CD4-positive, alpha-beta memory T cell (primary cell): ENCODE measurements at regions not wholly inside any gene's neighbourhood (a gene's known extent, or its start where the extent isn't known, plus 50 kb on each side); places are given as distances from the start of the nearest gene placed in this dataset.
A peak's percentile ranks its signal among the peaks of the same experiment; 100 is the strongest.

ENCODE experiments used
- CTCF ChIA-PET: fragments of 350-600 bp; sonication (Branson Sonifier 250); formaldehyde crosslinking; loops from one replicate; lab custom pipeline; 2021; ENCODE audit warnings: inconsistent platforms; ENCODE audit not compliant: partially characterized antibody; lab: Charles Lee
- POLR2A ChIA-PET: fragments of 350-600 bp; sonication (Branson Sonifier 250); formaldehyde crosslinking; loops from one replicate; lab custom pipeline; 2021; ENCODE audit not compliant: partially characterized antibody; lab: Charles Lee
- DNase-seq, 5 donors: peaks; one replicate each; pipeline versions ENCODE4 v3.0.0 to v3.0.0-alpha.2; 2020 to 2022; ENCODE audit warnings: mixed read lengths in 1 of 5
- H3K27ac ChIP-seq: one replicate; pipeline ENCODE4 v1.7.0; 2013; ENCODE audit warnings: low read depth, low read length
- H3K27me3 ChIP-seq: 2 replicates; pipeline ENCODE4 v1.7.0; 2013; ENCODE audit warnings: mild to moderate bottlenecking, low read length, moderate library complexity; ENCODE audit not compliant: insufficient read depth
- H3K36me3 ChIP-seq: 2 replicates; pipeline ENCODE4 v1.7.0; 2013; ENCODE audit warnings: mild to moderate bottlenecking, low read length, moderate library complexity; ENCODE audit not compliant: insufficient read depth
- H3K4me1 ChIP-seq: 2 replicates; pipeline ENCODE4 v1.7.0; 2013; ENCODE audit warnings: mild to moderate bottlenecking, low read length, moderate library complexity; ENCODE audit not compliant: insufficient read depth
- H3K4me3 ChIP-seq, 2 donors: one replicate each; pipeline ENCODE4 v1.7.0; 2013; ENCODE audit warnings: low read length in 2 of 2, mild to moderate bottlenecking in 1 of 2
- H3K9me3 ChIP-seq, 2 donors: one replicate each; pipeline ENCODE4 v1.7.0; 2013; ENCODE audit warnings: low read length in 2 of 2, control low read depth in 1 of 2; ENCODE audit not compliant: control insufficient read depth in 1 of 2
- H3K27ac Mint-ChIP-seq, 7 donors: one replicate each; pipeline ENCODE4 v1.8.0; 2020 to 2021; ENCODE audit warnings: mixed read lengths in 7 of 7, mild to moderate bottlenecking in 6 of 7, inconsistent platforms in 3 of 7, moderate library complexity in 3 of 7
- H3K27me3 Mint-ChIP-seq, 2 donors: one replicate each; pipeline ENCODE4 v1.8.0; 2020 to 2021; ENCODE audit warnings: mixed read lengths in 2 of 2
- H3K36me3 Mint-ChIP-seq, 2 donors: one replicate each; pipeline ENCODE4 v1.8.0; 2020 to 2021; ENCODE audit warnings: mixed read lengths in 2 of 2, inconsistent platforms in 1 of 2, mild to moderate bottlenecking in 1 of 2
- H3K4me1 Mint-ChIP-seq, 4 donors: one replicate each; pipeline ENCODE4 v1.8.0; 2020 to 2021; ENCODE audit warnings: mixed read lengths in 4 of 4, mild to moderate bottlenecking in 1 of 4
- H3K4me3 Mint-ChIP-seq, 8 donors: one replicate each; pipeline ENCODE4 v1.8.0; 2020 to 2021; ENCODE audit warnings: mixed read lengths in 8 of 8, mild to moderate bottlenecking in 7 of 8, moderate library complexity in 6 of 8, inconsistent platforms in 3 of 8
- H3K9me3 Mint-ChIP-seq, 8 donors: one replicate each; pipeline ENCODE4 v1.8.0; 2020 to 2021; ENCODE audit warnings: mixed read lengths in 8 of 8, mild to moderate bottlenecking in 5 of 8, inconsistent platforms in 3 of 8, moderate library complexity in 1 of 8
- intact Hi-C: fragments of 100-400 bp; cut with micrococcal nuclease; formaldehyde crosslinking; loops from one replicate; pipeline ENCODE4 v1.15.1; 2023

DNA sequence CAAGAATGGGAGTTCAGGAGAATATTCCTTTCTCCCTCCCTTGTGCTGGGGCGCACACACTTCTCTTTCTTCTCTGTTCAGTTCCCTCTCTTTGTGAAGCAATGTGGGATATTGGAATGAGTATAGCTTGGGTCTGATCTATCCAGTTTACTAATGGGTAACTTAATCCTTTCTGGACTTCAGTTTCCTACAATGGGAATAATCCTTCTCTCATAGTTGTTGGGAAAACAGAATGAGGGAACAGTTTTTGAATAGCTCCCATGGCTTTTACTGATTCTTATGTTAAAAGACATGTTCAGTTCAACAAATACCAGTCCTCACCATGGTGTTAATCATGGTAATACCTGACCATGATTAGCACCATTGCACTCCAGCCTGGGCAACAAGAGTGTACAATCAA is 93.1 kb downstream of the ARL4C start:
- CTCF ChIA-PET = interaction anchor here (0.9 to 2.5 kb wide), 4 partner anchors 8 to 268 kb away, joined by 3 to 13 read pairs (median 6); no protein-coding TSS in a partner anchor
- Histone ChIP-seq H3K9me3 (no peaks in the 10 kb centered on the region), H3K36me3 (no peaks in the 10 kb centered on the region), H3K27ac (no peak overlapping the region), H3K4me1 (peaks cover 8% of the 10 kb centered on the region), H3K27me3 (no peaks in the 10 kb centered on the region), H3K4me3 (no peak overlapping the region)
- no peak for DNase-seq
- Mint-ChIP-seq H3K9me3 (no peaks in the 10 kb centered on the region), H3K4me3 (no peak overlapping the region), H3K27me3 (no peaks in the 10 kb centered on the region), H3K27ac (no peak overlapping the region), H3K36me3 (no peaks in the 10 kb centered on the region), H3K4me1 (peaks cover 12 to 28% (median 16%) of the 10 kb centered on the region in 4 donors)
- intact Hi-C loops = no loop called here
- POLR2A ChIA-PET = no interaction called here

DNA sequence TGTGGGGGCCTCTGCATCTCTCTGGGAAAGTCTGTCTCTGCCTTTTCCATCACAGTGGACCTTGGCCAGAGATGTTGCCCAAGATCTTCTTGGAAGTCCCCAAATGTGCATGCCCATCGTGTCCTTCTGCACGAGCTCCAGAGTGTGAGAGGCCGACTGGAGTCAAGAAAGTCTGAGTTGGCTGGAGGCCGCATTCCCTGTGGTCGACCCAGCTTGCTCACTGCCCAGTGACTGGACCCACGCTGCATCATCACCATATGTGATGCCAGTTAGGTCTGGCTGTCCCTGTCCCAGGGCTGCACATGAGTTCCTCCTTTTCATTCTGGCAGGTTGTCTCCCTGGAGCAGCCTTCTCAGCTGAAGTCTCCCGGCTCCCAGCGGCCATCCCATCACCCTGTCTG is 93.8 kb downstream of the ARL4C start:
- no peak overlapping the region for H3K4me3 ChIP-seq
- ChIA-PET CTCF (interaction anchor here (1.4 to 2.0 kb wide), 2 partner anchors 9 to 268 kb away, joined by 4 to 13 read pairs; no protein-coding TSS in a partner anchor), POLR2A (interaction anchor here (0.5 to 1.1 kb wide), 3 partner anchors 9 to 110 kb away, joined by 3 read pairs; no protein-coding TSS in a partner anchor)
- H3K27ac ChIP-seq = no peak overlapping the region
- peak overlapping the region in 3 of 7 donors; percentile 48 to 68 (median 62) for H3K27ac Mint-ChIP-seq
- intact Hi-C loops = no loop called here
- H3K36me3 ChIP-seq = no peaks in the 10 kb centered on the region
- H3K27me3 ChIP-seq = no peaks in the 10 kb centered on the region
- H3K27me3 Mint-ChIP-seq = no peaks in the 10 kb centered on the region
- no peak overlapping the region for H3K4me3 Mint-ChIP-seq
- peaks cover 8% of the 10 kb centered on the region for H3K4me1 ChIP-seq
- no peaks in the 10 kb centered on the region for H3K9me3 ChIP-seq
- H3K9me3 Mint-ChIP-seq = no peaks in the 10 kb centered on the region
- H3K4me1 Mint-ChIP-seq = peaks cover 12 to 32% (median 17%) of the 10 kb centered on the region in 4 donors
- DNase-seq = no peak
- H3K36me3 Mint-ChIP-seq = no peaks in the 10 kb centered on the region

DNA sequence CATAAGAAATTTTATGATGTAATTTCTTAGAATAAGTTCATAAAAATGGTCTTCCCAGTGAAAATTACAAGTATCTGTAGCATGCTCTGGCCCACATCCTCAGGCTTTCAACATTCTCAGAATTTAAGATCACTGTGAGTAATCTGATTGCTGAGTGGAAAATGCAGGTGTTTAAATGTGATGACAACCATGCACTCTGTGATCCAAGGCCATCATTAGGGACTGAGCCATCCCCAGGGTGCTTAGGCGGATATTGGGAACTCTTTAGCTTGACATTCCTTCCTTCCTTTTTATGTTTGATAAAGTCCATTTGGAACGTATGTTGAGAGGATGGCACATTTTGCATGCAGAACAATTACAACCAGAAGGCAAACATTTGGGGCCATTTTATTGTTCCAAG is 95.5 kb downstream of the ARL4C start:
- ChIA-PET CTCF (no interaction called here), POLR2A (interaction anchor here (1.0 kb wide), 1 partner anchor 11 kb away, joined by 3 read pairs; no protein-coding TSS in a partner anchor)
- Mint-ChIP-seq H3K27ac (peak overlapping the region in 2 of 7 donors; percentile 37 to 61), H3K4me1 (peaks cover 10 to 44% (median 19%) of the 10 kb centered on the region in 4 donors), H3K36me3 (no peaks in the 10 kb centered on the region), H3K27me3 (no peaks in the 10 kb centered on the region), H3K9me3 (no peaks in the 10 kb centered on the region), H3K4me3 (no peak overlapping the region)
- H3K4me3 ChIP-seq = no peak overlapping the region
- H3K9me3 ChIP-seq = no peaks in the 10 kb centered on the region
- no peaks in the 10 kb centered on the region for H3K36me3 ChIP-seq
- H3K27me3 ChIP-seq = no peaks in the 10 kb centered on the region
- no peak overlapping the region for H3K27ac ChIP-seq
- peaks cover 11% of the 10 kb centered on the region for H3K4me1 ChIP-seq
- DNase-seq = no peak
- intact Hi-C loops = no loop called here

DNA sequence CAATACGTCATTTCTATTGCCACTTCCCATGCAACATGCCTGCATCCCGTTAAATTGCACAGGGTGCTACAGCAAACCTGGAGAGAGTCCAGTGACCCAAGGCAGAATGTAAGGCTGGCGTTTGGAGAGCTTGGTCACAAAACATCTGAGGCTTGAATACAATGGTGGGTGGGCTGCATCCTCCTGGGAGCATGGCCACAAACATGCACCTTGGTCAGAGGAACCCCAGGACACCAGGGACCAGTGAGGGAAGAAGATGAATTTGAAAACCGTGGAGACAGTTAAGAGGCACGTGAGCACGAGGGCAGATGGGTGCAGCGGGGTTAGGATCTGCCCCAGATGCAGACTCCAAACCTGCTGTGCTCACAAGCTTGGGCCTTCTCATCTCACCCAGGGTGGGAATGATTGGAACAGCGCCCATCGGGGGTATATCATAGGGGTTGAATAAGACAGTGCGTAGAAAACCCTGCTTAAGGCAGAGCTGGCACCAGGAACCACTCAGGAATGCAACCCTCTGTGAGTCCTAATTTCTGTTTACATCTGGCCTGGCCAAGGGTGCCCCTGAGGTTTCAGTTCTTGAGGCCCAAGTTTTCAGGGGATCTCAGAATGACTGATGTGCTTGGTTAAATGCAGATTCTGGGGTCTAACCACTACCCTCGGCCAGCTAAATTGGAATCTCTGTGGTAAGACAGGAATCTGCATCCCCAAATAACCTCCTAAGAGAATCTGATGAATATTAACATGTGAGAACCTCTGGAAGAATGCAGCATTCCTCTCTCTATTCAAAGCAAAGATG is 97.2 kb downstream of the ARL4C start:
- Mint-ChIP-seq H3K36me3 (no peaks in the 10 kb centered on the region), H3K27ac (peak overlapping the region in 2 of 7 donors; percentile 1 to 37), H3K4me1 (peaks cover 14 to 50% (median 25%) of the 10 kb centered on the region in 4 donors), H3K27me3 (no peaks in the 10 kb centered on the region), H3K4me3 (no peak overlapping the region), H3K9me3 (no peaks in the 10 kb centered on the region)
- DNase-seq = no peak
- no peak overlapping the region for H3K4me3 ChIP-seq
- H3K4me1 ChIP-seq = peaks cover 29% of the 10 kb centered on the region
- H3K27me3 ChIP-seq = no peaks in the 10 kb centered on the region
- intact Hi-C loops = no loop called here
- POLR2A ChIA-PET = interaction anchor here (1.2 kb wide), 1 partner anchor 11 kb away, joined by 3 read pairs; no protein-coding TSS in a partner anchor
- no peaks in the 10 kb centered on the region for H3K36me3 ChIP-seq
- H3K9me3 ChIP-seq = no peaks in the 10 kb centered on the region
- CTCF ChIA-PET = no interaction called here
- H3K27ac ChIP-seq = no peak overlapping the region

DNA sequence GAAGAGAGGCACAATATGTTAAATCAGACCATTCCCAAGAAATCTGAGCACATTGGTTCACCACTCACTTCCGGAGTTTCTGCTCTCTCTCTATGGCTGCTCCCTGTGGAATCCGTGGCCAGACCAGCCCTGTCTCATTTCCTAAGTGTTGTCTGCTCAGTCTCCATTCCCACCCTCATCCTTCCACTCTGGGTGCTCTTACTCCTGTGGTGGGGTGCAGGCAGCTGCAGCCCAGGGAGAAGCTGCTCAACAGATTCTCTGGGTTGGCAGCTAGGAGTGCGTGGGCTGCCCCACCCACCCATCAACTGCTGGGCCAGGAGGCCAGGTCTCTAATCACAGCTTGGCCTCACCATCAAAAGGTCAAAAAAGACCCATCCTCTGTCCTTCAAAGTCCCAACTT is 98.3 kb downstream of the ARL4C start:
- H3K9me3 Mint-ChIP-seq = no peaks in the 10 kb centered on the region
- Histone ChIP-seq H3K4me1 (peaks cover 40% of the 10 kb centered on the region), H3K27me3 (no peaks in the 10 kb centered on the region), H3K4me3 (no peak overlapping the region), H3K36me3 (no peaks in the 10 kb centered on the region), H3K9me3 (no peaks in the 10 kb centered on the region), H3K27ac (no peak overlapping the region)
- intact Hi-C loops = no loop called here
- DNase-seq = no peak
- ChIA-PET POLR2A (interaction anchor here (1.0 to 1.6 kb wide), 5 partner anchors 10 to 124 kb away, joined by 3 to 4 read pairs (median 3); no protein-coding TSS in a partner anchor), CTCF (interaction anchor here (1.8 kb wide), 1 partner anchor 263 kb away, joined by 5 read pairs; no protein-coding TSS in a partner anchor)
- no peak overlapping the region for H3K4me3 Mint-ChIP-seq
- H3K36me3 Mint-ChIP-seq = no peaks in the 10 kb centered on the region
- no peaks in the 10 kb centered on the region for H3K27me3 Mint-ChIP-seq
- H3K4me1 Mint-ChIP-seq = peaks cover 25 to 57% (median 36%) of the 10 kb centered on the region in 4 donors
- peak overlapping the region in 4 of 7 donors; percentile 35 to 82 (median 74) for H3K27ac Mint-ChIP-seq

DNA sequence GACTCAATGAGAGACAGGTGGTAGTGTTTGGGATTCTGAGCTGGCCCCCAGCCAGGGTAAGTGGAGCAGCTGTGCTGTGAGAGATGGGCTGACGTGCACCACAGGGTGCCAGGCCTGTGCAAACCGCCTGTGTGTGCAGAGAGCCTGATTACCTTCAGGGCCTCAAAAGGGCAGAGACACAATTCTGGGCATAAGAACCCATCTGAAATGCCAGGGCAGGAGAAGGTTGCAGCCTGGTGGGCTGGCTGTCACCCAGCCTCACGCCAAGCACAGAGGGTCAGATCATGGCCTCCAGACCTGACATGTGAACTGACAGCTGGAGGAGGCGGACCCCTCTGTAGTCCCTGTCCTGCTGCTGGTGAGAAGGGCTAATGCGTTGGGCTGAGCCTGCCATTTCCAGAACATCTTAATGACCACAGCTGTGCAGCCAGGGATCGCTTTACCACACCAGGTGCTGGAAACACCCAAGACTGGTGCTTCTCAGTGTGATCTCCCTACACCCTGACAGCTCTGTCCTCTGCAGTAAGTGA is 100.9 kb downstream of the ARL4C start:
- H3K4me1 Mint-ChIP-seq = peaks cover 42 to 72% (median 53%) of the 10 kb centered on the region in 4 donors
- H3K4me1 ChIP-seq = peaks cover 58% of the 10 kb centered on the region
- intact Hi-C loops = no loop called here
- H3K36me3 Mint-ChIP-seq = no peaks in the 10 kb centered on the region
- no peak overlapping the region for H3K4me3 Mint-ChIP-seq
- H3K36me3 ChIP-seq = no peaks in the 10 kb centered on the region
- H3K9me3 ChIP-seq = no peaks in the 10 kb centered on the region
- H3K27ac ChIP-seq = no peak overlapping the region
- H3K27me3 Mint-ChIP-seq = no peaks in the 10 kb centered on the region
- peak overlapping the region; percentile 79 to 96 (median 85) for H3K27ac Mint-ChIP-seq
- H3K4me3 ChIP-seq = no peak overlapping the region
- no peak for DNase-seq
- ChIA-PET POLR2A (interaction anchor here (0.6 to 2.1 kb wide), 11 partner anchors 10 to 107 kb away, joined by 3 to 8 read pairs (median 4); partner anchors contain the start of gene ARL4C), CTCF (interaction anchor here (1.1 to 2.9 kb wide), 5 partner anchors 9 to 261 kb away, joined by 4 to 8 read pairs (median 6); no protein-coding TSS in a partner anchor)
- no peaks in the 10 kb centered on the region for H3K27me3 ChIP-seq
- peaks cover 0 to 2% (median 0%) of the 10 kb centered on the region in 8 donors for H3K9me3 Mint-ChIP-seq
